HT1080 (cell line): ENCODE measurements at regions not wholly inside any gene's neighbourhood (a gene's known extent, or its start where the extent isn't known, plus 50 kb on each side); places are given as distances from the start of the nearest gene placed in this dataset.
"Not testable (repeated sequence)": the region's sequence is repeated elsewhere in the genome, so short reads cannot be mapped to it uniquely, and the experiment has no call there.

Experiments used
- DNase-seq: peaks from one replicate; pipeline ENCODE4 v3.0.0-alpha.2; 2015; ENCODE audit warnings: low read depth

GRCh38 chr6:94902974-94903628 lies 674.2 kb upstream of the MANEA start:
- DNase-seq: peak; percentile 4

- DNase-seq: no peak
These were observed 678.1 kb upstream of the MANEA start for GRCh38 chr6:94899191-94899590.

DNA sequence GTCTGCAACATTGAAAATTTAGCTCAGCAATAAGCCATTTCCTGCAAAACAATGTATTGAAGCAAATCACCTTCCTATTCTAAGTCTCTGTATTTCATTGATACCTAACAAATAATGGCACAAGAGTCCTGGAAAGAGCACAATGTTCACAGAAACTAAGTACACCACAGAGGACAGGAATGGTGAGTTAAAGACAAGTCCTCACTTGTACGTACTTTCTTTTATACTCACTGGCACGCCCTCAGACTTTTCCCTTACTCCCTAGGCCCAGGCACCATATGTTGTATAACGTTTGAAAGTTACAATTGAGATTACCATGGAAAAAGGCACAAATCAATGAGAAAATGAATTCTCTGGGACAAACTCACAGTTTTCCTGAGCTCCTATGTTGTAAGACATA lies 683.0 kb upstream of the MANEA start:
- no peak for DNase-seq

- DNase-seq: no peak
These were observed 684.0 kb upstream of the MANEA start for GRCh38 chr6:94893327-94893726.

DNA sequence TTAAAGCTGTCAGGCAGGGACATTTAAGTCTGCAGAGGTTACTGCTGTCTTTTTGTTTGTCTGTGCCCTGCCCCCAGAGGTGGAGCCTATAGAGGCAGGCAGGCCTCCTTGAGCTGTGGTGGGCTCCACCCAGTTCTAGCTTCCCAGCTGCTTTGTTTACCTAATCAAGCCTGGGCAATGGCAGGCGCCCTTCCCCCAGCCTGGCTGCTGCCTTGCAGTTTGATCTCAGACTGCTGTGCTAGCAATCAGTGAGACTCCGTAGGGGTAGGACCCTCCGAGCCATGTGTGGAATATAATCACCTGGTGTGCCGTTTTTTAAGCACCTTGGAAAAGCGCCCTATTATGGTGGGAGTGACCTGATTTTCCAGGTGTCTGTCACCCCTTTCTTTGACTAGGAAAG lies 703.5 kb upstream of the MANEA start:
- DNase-seq: not testable (repeated sequence)

DNA sequence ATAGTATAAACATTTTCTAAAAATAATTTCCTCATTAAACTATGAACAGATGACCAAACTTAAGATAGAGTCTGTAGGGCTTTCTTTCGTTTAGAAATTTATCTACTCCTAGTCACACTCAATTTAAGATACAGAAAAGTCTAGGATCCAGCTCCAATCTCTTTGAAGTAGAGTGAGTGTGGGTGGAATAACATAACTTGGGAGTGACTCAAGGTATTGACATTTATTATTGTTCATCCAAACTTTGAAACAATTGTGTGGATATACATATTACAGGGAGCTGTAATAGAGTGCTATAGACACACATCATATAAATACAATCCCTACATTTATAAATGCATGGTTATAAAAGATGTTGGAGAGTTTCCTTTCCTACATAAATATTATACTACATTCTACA lies 715.2 kb upstream of the MANEA start:
- no peak for DNase-seq

DNA sequence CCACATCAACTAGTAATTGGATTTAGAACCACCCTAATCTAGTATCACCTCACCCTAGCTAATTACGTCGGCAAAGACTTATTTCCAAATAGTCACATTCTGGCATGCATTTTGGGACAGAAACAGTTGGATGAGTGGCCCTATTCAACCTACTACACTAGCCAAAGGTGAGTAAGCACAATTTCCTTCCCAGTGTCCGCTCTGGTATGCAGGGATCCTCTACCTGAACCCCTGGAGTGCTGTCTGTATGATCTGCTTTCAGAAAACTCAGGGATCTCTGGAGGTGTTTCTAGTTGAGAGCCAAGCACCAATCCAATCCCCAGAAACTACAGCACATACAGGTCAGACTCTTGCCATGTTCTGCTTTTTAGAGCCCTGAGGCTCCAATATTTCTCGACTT lies 717.4 kb upstream of the MANEA start:
- DNase-seq: no peak

GRCh38 chr6:94856999-94857398 lies 720.3 kb upstream of the MANEA start:
- not testable (repeated sequence) for DNase-seq

- DNase-seq: not testable (repeated sequence)
These were observed 726.0 kb upstream of the MANEA start for GRCh38 chr6:94851329-94851728.

GRCh38 chr6:94845742-94846141 lies 731.6 kb upstream of the MANEA start:
- DNase-seq: no peak

- no peak for DNase-seq
These were observed 742.1 kb upstream of the MANEA start for GRCh38 chr6:94835264-94835663.

DNA sequence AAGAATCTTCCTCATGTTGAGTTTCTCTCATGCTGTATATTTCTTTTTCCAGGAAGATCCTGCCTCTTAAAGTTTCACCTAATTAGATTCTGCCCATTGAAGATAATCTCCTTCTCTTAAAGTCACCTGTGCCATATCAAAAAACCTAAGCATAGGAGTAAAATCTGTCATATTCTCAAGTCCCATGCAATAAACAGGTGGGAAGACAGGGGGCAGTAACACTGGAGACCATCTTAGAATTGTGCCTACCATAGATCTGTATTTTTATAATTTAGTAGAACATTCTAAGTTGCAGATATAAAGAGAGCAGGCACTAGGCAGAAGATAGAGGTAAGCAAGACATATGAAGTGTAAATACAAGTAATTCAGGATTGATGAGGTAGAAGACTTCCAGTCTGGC lies 763.5 kb upstream of the MANEA start:
- DNase-seq: no peak

DNA sequence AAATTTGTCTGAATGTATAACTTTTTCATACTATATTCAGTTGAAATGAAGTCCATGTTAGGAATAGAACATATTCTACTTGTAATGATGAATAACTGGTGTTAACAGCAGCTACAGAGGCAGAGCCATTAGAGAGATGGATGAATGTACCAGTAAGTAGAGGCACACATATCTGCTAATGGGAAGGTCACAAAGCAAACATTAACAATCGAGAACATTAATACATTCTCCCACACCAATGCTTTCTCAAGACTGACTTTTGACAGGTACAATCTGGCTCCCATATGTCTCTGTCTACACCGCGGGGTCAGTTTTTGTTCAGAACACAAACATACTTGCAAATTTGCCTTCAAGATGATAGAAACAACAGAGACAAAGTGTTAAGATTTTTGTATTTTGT lies 776.0 kb upstream of the MANEA start:
- no peak for DNase-seq

- DNase-seq: no peak
These were observed 791.8 kb upstream of the MANEA start for GRCh38 chr6:94785514-94785913.

DNA sequence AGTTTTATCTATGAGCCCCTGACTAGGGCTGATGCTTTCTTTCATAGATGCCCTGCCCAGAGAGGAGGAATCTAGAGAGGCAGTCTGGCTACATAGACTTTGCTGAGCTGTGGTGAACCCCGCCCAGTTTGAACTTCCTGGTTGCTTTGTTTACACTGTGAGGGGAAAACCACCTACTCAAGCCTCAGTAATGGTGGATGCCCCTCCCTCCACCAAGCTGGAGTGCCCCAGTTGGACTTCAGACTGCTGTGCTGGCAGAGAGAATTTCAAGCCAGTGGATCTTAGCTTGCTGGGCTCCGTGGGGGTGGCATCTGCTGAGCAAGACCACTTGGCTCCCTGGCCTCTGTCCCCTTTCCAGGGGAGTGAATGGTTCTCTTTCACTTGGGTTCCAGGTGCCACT lies 792.3 kb upstream of the MANEA start:
- DNase-seq: peak; percentile 47

- DNase-seq: no peak
These were observed 808.1 kb upstream of the MANEA start for GRCh38 chr6:94769197-94769596.

- peak; percentile 72 for DNase-seq
These were observed 825.5 kb upstream of the MANEA start for GRCh38 chr6:94751641-94752329.

DNA sequence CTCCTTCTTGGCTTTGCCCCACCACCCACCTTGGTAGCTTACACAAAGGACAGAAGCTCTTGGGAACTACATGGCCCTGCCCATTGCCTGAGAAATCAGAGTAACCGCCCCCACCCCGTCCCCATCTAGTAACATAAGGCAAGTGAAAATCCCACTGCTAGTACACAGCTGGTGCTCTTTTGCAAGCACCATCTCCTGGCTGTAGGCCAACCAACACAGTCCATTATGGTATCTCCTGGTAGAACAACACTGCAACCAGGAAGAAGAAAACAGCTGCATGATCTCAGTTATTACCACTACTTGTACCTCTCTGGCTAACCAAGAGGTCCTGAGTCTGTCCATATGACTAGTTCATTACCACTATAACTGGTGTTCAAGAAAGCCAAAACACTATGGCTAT lies 841.1 kb upstream of the MANEA start:
- no peak for DNase-seq

DNA sequence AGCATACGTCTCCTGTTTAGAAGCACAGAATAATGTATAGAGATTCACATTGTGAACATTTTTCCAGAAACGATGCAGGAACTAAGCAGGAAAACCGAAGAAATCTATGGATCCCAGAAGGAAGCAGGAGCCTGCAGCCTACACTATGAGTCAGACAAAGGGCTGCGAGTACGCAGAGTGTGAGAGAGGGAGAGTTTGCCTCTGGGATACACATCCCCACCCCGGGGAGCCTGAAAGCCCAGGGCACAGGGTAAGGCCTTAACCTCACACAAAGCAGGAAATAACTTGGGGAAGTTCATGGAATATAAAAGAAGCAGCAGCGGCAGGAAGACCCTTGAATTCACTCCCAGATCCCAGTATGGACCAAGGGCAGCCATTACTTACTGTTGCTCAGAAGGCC lies 842.1 kb upstream of the MANEA start:
- peak; percentile 20 for DNase-seq

DNA sequence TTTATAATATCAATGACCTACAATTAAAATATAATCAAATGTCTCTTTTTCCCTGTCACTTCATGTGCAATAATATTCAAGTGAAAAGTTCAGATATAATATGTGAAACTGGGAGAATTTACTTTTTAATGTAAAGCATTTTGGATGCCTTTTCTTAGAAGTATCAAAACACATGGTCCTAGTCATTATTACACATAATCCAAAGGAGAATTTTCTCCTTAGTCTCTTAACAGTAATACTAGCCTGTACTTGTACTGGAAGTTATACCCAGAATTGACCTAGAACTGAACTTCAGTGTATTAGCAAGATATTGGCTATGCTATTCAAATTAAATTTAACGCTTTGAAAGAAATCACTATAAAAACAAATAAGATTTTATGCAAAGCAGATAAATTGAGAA lies 842.6 kb upstream of the MANEA start:
- DNase-seq: no peak

DNA sequence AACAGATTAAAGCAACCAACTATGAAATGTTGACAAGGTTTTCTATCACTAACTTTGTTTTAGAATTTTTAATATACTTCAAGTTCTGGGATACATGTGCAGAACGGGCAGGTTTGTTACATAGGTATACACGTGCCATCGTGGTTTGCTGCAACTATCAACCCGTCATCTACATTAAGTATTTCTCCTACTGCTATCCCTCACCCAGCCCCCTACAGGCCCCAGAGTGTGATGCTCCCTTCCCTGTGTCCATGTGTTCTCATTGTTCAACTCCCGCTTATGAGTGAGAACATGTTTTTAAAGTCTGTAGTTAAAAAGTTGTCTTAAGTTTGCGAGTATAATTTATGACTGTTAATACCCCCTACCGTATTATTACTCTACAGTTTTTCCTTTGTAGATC lies 844.3 kb upstream of the MANEA start:
- DNase-seq: no peak

DNA sequence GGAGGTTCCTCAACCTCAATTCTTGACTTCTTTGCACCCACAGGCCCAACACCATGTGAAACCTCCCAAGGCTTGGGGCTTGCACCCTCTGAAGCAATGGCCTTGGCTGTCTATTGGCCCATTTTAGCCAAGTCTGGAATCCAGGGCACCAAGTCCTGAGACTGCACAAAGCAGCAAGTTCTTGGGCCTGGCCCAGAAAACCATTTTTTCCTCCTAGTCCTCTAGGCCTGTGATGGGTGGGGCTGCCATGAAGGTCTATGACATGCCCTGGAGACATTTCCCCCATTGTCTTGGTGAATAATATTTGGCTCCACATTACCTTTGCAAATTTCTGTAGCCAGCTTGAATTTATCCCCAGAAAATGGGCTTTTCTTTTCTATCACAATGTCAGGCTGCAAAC lies 849.6 kb upstream of the MANEA start:
- no peak for DNase-seq

GRCh38 chr6:94721459-94721858 lies 855.9 kb upstream of the MANEA start:
- DNase-seq: no peak
